Stimulated activated CD4-positive, alpha-beta T cell treated with anti-CD3 and anti-CD28 coated beads, Interleukin-12 subunit alpha, Interleukin-12 subunit beta, amount 100 ng/mL, for 24 hours (primary cell): ENCODE measurements at regions not wholly inside any gene's neighbourhood (a gene's known extent, or its start where the extent isn't known, plus 50 kb on each side); places are given as distances from the start of the nearest gene placed in this dataset.
"Not testable (repeated sequence)": the region's sequence is repeated elsewhere in the genome, so short reads cannot be mapped to it uniquely, and the experiment has no call there.

ENCODE experiments used
- DNase-seq, 2 experiments: peaks; one replicate each; pipeline ENCODE4 v3.0.0-alpha.2; 2020; ENCODE audit warnings: low read depth in 2 of 2

- DNase-seq = not testable (repeated sequence)
Observed at GRCh38 chr16:29328528-29328927, 78.0 kb downstream of the NPIPB11 start.

DNA sequence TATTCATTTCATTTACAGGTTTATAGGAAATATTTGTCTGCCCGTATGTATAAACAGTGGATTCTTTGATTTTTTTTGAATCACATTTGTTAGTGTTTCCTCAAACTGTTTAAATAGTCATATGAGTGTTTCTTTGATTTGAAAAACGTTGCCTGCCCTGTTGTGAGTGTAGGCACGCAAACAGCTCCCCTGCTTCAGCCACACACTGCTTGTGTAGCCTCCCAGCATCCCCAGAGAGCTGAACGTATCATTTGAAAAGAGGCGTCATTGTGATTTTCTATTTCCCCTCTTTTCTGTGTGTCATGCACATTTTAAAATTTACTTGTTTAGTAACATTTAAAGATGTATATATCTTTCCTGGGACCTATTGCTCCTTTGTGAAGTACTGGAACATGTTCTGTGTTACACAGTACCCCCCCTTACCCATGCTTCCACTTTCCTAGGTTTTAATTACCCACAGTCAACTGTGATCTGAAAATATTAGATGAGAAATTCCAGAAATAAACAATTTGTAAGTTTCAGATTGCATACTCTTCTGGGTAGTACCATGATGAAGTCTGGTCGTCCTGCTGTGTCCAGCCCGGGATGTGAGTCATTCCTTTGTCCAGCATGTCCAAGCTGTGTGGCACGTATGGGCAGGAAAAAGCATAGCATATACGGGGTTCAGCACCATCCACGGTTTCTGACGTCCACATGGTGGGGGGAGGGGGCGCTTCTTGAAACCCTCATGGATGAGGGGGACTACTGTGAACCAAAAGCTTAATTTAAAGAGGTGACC is 78.7 kb downstream of the NPIPB11 start:
- not testable (repeated sequence) for DNase-seq

- not testable (repeated sequence) for DNase-seq
Observed at GRCh38 chr16:29326164-29327125, 80.1 kb downstream of the NPIPB11 start.

DNA sequence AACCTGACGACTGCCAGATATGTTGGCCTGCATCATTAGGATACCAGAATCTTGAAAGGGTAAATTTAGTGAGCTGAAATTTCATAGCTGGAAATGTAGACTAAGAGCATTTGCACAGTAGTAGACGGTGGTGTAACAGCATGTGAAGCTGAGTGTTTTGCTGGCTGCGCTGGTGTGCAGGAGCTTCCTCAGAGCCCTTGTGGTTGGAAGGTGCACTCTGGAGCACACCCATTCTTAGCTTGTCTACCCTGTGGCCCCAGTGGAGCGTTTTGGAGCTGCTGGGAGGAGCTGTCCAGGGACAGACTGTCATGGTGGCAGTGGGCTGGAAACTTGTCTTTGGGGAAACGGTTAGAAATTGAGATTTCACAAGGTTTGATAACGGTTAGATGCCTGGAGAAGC is 82.8 kb downstream of the NPIPB11 start:
- not testable (repeated sequence) for DNase-seq

- no peak for DNase-seq
Observed at GRCh38 chr16:29321585-29321984, 84.9 kb downstream of the NPIPB11 start.

DNA sequence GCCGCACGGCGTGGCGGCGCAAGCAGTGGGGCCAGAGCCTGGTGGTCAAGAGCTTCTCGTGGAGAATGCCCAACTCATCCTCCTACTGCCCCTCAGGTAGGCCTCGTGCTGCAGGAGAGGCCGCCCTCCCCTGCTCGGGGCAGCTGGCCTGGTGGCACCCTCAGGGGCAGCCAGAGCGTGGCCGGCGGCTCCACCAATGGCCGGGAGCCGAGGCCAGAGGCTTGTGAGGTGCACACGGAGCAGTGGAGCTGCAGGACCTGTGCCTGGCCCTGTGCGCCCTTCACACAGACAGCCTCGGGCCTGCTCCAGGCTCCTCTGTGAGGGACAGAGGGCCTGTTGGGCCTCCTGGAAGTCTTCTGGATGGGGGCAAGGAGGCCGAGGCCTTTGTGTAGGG is 85.5 kb downstream of the NPIPB11 start:
- no peak for DNase-seq

GRCh38 chr16:29320274-29320999 is 86.1 kb downstream of the NPIPB11 start:
- DNase-seq = no peak

DNA sequence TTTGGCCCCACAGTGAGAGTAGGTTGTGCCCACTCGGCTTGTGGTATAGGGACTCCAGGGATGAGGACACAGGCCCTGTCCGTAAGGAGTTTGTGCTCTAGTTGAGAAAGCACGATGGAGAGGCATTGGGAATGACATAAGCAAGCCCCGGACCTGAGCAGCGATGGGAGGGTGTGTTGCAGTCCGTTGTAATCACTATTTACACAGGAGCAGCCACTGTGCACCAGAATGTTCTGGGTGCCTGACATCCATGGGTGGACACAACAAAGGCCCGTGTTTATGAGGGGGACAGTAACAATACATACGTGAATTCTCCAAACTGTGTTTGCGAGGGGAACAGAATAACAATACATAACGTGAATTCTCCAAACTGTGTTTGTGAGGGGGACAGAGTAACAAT is 86.8 kb downstream of the NPIPB11 start:
- no peak for DNase-seq

- DNase-seq = not testable (repeated sequence)
Observed at GRCh38 chr16:29318561-29318968, 87.9 kb downstream of the NPIPB11 start.

- no peak for DNase-seq
Observed at GRCh38 chr16:29318037-29318436, 88.5 kb downstream of the NPIPB11 start.

DNA sequence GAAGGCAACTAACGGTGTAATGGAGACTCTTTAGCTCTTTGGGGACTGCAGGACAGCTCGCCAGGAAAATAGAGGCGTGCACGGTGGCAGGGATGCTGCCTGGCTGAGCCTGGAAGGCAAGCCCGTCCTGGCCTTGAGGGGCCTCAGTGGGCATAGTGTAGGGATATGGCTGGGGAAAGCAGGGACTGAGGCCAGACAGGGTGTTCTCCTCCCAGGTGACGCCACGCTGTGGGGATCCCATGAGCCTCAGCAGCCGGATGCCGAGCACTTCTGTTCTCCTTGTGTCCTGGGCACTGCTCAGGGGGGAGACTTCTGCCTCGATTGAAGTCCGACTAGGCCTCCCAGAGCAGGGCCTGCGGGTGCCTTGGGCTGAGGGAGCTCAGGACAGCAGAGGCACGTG is 89.2 kb downstream of the NPIPB11 start:
- no peak for DNase-seq

GRCh38 chr16:29316761-29317183 is 89.7 kb downstream of the NPIPB11 start:
- no peak for DNase-seq

GRCh38 chr16:29315916-29316517 is 90.5 kb downstream of the NPIPB11 start:
- no peak for DNase-seq

GRCh38 chr16:29315046-29315445 is 91.5 kb downstream of the NPIPB11 start:
- DNase-seq = no peak

- DNase-seq = no peak
Observed at GRCh38 chr16:29314292-29314934, 92.1 kb downstream of the NPIPB11 start.

- DNase-seq = no peak
Observed at GRCh38 chr16:29313559-29314048, 92.9 kb downstream of the NPIPB11 start.

GRCh38 chr16:29312835-29313558 is 93.5 kb downstream of the NPIPB11 start:
- no peak for DNase-seq

DNA sequence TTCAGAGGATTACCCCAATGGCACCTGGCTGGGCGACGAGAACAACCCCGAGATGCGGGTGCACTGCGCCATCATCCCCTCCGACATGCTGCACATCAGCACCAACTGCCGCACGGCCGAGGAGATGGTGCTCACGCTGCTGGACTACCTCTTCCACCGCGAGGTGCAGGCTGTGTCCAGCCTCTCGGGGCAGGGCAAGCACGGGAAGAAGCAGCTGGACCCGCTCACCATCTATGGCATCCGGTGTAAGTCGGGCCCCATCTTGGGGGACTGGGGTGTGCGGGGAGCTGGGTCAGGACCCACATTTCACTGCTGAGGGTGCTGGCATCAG is 94.2 kb downstream of the NPIPB11 start:
- not testable (repeated sequence) for DNase-seq

GRCh38 chr16:29311461-29312344 is 94.8 kb downstream of the NPIPB11 start:
- DNase-seq = no peak
